ENCODE measurements at regions not wholly inside any gene's neighbourhood (a gene's known extent, or its start where the extent isn't known, plus 50 kb on each side); places are given as distances from the start of the nearest gene placed in this dataset.
"Not testable (repeated sequence)": the region's sequence is repeated elsewhere in the genome, so short reads cannot be mapped to it uniquely, and the experiment has no call there.

DNA sequence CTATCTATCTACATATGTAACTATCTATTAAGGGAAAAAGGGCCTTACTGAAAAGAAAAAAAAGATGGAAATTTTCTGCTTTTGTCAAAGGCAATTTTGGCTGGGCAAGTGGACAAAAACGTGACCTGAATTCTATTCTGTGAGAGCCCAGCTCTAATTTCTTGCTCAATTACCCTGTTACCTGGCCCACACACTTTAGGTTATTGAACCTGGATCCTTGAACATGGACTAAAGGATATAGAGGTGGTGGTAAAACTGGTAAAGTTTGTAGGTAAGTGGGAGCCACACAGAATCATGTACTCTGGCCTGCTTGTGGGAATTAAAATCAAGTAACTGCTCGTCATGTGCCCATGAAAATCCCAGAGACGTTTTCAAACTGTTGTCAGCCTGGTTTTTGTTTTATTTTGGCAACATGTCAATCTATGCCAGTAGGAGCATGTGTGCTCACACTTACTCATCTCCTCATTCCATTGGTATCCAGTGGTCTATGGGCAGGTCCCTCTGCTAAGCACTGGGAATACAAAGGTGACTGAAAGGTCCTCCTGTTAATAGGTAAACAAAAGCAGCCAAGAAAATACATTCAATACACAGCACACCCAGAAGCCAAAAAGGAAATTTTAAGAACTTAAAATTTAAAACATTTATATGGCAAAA is 113.7 kb upstream of the WARS2 start:
- no peak for DNase-seq

DNA sequence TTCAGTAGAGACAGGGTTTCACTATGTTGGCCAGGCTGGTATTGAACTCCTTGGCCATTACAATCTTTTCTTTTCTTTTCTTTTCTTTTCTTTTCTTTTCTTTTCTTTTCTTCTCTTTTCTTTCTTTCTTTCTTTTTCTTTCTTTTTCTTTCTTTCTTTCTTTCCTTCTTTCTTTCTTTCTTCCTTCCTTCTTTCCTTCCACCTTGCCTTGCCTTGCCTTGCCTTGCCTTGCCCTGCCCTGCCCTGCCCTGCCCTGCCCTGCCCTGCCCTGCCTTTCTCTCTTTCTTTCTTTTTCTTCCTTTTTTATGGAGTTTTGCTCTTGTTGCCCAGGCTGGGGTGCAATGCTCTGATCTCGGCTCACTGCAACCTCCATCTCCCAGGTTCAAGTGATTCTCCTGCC is 112.5 kb upstream of the HAO2 start:
- not testable (repeated sequence) for DNase-seq

DNA sequence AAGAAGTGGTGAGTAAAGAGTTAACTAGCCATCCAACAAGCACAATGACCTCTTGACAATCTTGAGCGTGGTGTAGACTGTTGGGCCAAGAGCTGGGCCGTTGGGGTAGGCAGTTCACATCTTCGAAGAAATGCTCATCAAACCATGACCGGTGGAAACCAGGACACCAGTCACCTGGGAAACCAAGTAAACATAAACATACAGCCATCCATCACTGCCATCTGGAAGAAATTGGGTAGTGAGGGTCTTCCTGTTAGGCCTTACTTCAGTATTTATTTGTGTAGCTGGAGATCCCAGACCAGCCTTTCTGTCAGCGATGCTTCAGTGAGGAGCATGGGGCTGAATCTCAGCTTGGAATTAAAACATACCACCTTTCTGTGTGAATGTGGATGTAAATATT is 108.1 kb upstream of the HAO2 start:
- DNase-seq: no peak

DNA sequence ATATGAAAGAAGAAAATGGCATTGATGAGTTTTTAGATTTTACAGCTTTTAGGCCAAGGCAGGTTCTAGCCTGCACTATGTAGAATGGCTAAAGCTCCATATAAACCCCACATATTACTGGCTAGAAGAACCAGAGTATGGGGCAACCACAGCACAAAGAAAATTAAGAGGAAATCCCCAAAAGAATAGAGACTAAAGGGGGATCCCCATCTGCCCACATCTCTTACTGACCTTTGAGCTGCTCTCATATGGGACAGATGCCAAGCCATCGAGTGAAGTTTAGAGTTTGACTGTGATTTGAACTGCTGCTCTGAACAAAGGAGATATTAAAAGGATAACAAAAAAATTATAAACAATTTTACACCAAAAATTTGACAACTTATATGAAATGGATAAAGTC is 102.2 kb upstream of the HAO2 start:
- DNase-seq: no peak

DNA sequence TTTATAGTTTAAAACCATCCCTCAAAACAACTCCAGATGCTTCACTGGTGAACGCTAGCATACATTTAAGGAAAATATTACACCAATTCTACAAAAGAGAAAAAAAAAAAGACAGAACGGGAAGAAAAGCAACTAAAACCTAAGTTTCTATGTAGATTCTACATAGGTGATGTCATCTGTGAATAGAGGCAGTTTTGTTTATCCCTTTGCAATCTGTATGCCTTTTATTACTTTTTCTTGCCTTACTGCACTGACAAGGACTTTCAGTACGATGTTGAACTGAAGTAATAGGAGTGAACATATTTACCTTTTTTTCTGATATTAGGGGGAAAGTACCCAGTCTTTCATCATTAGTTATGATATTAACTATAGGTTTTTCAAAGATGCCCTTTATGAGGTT is 101.7 kb upstream of the HAO2 start:
- DNase-seq: no peak

DNA sequence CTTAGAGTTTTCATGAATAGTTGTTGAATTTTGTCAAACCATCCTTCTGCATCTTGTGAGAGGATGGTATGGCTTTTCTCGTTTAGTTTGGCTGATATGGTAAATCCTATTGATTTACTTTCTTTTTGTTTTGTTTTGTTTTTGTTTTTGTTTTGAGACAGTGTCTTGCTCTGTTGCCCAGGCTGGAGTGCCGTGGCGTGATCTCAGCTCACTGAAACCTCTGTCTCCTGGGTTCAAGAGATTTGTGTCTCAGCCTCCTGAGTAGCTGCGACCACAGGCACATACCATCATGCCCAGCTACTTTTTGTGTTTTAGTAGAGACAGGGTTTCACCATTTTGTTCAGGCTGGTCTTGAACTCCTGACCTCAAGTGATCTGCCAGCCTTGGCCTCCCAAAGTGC is 101.3 kb upstream of the HAO2 start:
- DNase-seq: not testable (repeated sequence)

DNA sequence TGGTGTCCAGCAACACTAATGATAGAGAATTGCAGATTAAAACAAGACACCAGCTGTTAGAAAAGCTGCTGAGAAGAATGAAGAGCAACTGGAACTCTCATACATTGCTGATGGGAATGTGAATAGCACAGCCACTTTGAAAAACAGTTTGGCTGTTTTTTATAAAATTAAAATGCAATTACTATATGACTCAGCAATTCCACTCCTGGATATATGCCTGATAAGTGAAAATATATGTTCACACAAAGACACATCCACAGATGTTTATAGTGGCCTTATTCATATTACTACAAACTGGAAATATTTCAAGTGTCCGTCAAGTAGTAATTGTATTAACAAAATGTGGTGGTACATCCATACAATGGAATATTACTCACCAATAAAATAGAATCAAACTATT is 99.7 kb upstream of the HAO2 start:
- DNase-seq: no peak

DNA sequence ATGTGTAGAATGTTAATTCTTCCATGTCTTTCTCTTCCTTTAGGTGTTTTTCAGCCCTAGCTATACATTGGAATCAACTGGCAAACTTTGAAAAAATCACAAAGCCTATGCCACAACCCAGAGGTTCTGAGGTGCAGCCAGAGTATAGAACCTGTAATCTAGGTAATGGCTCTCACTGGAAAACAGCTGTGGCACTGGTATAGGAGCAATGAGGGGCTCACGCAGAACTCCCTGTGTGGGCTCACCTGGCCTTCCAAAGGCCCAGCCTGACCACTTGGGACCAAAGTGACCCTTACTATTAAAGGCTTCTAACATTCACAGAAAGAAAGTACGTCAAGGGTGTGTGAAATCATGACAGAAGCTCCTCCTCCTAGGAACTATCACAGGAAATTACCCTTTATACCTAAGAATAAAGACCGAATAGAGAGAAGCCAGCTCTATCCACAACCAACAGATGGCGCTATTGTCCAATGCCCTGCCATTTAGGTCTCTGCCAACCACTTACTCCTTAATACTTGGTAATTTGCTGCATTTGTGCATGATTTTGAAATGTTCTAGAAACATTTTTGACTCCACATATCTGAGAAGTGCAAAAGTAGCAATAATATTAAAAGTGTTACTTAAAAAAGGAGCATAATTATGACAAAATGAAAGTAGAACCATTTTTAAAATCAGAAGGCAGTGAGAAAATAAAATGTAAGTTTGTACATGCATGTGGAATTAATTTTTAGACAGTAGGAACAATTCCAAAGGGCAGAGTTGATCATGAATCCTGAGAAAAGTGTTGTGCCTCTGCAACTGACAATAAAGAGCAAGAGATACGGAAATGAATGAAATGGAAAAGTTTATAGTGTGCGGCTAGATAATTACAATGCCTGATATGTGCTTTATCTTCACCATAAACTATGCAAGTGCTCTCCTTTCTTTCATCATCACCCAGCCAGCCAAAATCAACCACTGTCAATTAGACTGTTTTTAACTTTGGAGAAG is 93.1 kb upstream of the HAO2 start:
- peak; percentile 7 for DNase-seq

DNA sequence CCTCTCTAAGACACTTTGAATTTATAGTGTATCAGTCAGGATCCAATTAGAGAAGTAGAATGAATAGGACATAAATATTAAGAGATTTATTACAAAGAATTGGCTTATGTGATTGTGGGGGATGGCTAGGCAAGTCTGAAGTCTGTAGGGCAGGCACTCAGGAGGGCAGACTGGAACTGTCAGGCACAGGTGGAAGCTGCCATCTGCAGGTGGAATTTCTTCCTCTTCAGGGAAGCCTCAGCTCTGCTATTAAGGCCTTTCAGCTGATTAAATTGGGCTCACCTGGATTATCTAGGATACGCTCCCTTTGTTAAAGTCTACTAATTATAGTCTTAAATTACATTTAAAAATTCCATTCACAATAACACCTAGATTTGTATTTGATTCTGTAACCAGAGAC is 92.0 kb upstream of the HAO2 start:
- peak; percentile 38 for DNase-seq

DNA sequence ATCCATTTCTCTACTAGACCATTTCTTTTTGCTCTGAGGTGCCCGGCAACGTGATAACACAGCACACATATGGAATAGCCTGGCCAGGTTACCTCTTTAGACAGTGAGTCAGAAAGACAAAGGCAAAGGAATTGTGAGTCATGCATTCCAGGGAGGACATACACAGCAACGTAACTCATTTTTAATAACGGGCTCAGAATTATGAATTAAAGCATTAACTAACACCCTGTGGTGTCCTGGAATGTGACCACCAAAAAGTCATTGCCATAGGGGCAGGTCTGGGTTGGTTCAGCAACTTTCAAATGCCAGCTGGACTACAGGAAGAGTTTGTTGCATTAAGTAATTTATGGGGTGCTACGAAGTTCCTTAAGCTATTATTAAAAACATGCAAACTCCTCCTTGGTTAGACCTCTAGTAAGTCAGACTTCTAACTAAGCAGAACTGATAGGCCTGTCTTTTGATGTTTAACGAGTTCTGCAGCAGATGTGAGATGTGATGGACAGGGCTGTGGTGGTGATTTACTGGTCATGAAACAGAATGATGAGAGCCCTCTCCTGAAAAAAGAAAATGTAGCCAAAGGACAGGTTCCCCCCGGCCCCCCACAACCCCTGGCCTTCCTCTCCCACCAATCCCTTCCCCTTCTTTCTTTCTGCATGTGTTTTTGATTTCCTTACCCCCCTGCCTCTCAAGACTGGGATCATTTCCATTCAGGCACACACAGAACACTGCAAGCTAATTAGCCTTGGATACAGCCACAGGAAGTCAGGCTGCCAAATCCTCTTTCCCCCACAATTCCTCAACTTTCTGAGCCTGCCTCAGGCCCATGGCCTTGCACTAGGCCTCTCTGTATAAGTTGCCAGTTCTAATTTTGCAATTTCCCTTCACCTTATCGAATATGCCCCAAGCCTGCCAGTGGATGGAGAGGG is 88.9 kb upstream of the HAO2 start:
- DNase-seq: no peak

DNA sequence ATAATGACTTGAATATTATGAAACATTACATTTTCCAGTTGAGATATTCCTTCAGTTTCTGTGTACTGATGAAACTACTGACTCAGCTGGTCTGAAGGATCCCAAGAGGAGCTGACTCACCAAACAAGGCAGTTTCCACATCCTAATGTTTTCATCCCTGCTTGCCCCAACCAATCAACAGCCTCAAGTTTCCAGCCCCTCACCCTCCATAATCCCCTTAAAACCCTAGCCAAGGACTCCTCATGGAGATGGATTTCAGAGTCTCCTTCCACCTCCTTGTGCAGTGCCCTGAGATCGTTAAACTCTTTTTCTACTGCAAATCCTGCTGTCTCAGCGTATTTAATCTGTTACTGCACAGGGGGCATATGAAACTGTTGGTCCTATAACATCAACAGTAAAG is 83.1 kb upstream of the HAO2 start:
- no peak for DNase-seq

DNA sequence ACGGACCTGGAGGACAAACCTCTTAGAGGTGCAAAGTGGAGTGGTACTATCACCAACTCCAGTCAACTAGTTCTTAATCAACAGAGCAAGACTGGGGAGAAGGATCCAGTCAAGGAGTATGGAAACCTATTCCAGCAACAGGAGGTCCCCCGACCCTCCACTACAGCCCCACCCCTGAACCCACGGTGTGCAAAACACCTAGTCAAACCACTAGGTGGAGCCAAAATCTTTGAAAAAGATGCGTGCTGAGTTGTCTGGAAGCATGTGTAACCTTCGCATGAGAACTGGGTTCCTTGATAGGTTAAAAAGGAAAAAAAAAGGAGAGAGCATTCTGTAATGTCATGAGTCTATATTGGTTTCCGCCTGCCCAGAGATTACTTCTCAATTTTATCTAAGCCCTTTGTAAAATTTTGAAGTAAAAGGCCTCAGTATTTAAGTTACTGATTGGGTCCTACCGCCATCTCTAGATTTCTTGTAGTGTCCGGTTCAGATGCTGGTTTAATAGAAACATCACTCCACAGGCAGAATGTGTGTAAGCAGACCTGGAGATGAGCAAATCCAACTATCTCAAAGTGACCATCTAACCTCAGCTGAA is 81.9 kb upstream of the HAO2 start:
- peak; percentile 63 for DNase-seq

DNA sequence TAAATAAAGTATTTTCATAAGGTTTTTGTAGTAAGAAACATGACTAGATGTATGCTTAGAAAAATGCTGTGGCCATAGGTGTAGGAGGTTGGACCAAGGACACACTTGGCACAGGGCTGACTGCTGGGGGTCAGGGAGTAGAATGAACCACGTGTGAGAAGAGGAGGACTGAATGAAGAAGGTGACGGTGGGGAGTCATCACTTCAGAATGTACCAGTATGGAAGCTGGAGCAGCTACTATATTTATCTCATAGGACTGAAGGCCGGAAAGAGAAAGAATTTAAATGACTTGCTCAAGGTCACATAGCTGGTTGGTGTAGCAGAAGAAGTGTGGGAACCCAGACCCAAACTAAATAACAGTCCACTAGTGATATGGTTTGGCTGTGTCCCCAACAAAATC is 79.8 kb upstream of the HAO2 start:
- no peak for DNase-seq

DNA sequence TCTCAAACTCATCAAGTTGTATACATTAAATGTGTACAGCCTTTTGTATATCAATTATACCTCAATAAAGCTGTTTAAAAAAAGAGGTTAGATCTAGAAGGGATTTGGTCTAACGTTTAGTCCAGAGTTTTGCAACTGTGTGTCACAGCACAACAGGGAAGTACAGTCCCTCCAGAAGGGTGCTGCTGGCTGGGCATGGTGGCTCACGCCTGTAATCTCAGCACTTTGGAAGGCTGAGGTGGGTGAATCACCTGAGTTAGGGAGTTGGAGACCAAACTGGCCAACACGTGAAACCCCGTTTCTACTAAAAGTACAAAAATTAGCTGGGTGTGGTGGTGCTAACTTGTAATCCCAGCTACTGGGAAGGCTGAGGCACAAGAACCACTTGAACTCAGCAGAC is 78.3 kb upstream of the HAO2 start:
- DNase-seq: no peak

DNA sequence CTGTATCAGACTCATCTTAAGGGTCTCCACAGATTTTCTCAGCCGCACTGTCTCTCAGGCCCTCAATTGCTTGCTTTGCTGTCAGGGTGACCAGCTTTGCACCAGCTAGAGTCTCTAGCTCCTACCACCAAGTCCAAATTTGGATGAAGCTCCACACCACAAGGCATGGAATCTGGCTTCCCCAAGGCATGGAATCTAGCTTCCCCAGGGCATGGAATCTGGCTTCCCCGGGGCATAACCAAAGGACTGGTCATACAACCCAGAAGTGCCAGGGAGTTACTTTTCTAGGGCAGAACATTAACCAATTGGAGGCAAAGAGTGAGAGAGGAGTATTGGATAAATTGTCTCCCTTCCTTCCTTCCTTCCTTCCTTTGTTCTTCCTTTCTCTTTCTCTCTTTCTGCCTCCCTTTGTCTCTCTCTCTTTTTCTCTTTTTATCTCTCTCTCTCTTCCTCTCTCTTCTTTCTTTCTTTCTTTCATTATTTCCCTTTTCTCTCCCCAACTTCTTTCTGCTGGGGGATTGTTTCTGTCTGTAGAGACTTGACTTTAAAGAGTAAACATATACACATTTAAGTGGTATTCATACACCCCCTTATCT is 76.9 kb upstream of the HAO2 start:
- DNase-seq: no peak

DNA sequence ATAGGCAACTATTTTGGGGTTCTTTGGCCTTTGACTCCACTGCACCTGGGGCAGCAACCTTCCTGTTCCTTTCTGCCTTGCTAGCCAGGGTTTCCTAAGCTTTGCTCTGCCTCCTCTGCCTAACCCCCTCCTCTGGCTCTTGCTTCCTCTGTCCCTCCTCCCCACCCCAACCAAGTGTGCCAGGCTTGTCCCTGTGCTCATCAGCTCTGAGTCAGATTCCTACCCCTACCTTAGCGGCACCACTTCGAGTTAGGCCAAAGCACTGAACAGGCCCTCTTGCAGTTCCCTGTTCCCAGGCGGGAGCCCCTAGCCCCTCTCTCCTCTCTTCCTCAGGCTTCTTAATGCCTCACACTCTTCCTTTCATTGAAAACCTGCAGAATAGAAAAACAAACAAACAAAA is 74.8 kb upstream of the HAO2 start:
- no peak for DNase-seq

DNA sequence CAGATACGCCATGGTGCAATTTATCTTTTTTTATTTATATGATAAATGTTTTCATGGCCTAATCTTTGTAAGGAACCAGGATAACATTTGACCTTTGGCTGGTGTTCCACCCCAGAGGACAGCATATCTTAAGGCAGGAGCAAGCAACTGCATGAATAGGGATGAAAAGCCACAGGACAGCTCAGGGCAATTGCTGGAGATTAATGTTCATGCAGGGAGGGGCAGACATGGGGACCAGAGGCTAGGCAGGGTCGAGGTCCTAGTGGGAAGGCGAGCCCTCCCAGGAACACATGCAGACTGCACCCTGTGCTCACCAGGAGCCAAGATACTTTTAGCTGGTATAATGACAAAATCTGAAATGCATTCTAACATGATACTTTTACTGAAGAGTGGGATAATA is 74.4 kb upstream of the HAO2 start:
- DNase-seq: no peak

DNA sequence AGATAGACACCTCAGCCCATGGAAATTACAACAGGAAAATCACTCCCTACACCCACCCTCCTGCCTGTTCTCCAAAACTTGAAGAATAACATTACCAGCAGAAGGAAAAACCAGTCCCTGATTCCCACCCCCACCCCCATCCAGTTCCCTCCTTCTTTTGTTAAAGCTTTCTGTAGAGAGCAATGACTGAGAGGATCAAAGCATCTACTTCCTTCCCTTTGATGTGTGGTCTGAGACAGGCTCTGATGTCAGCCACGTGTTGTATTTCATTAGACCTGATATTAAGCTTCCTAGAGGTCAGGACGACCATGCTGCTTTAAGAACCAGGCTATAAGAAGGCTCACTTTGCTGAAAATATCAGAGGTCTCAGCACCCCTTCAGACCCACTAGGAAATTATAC is 73.9 kb upstream of the HAO2 start:
- no peak for DNase-seq

DNA sequence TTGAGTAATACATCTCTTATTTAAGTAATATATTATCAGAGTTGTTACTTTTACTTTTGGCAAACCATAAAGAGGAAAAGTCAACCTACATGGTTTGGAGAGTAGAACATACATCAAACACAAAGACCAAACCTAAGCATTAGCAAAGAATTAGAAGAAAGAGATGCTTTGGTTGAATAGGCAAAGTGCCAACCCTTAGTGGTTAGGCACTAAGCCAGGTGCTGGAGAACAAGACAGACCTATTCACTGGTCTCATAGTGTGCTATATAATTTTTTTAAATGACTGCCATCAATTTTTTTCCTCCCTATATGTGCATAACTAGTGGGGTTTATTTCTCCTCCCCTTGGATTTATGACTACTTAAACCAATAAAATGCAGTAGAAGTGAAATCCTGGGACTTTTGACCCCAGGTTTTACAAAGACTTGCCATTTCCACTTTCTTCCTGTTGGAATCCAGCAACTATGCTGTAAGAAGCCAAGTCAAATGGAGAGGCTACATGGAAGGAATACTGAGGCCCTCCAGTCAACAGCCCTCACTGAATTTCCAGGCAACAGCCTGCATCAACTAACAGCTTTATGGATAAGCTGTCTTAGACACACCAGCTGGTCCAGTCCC is 69.8 kb upstream of the HAO2 start:
- no peak for DNase-seq

DNA sequence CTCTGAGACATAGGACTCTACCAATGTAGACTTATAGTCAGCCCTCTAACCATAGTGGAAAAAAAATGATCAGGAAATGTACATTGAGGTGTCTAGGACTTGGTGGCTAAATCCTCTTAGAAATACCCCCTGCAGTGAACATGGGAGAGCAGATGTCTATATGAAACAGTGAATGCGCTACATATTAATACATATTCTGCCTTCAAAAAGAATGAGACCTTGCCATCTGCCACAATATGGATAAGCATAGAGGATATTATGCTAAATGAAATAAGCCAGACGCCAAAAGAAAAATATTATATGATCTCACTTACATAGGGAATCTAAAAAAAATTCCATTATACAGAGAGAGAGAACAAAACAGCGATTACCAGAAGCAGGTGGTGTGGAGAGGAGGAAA is 66.6 kb upstream of the HAO2 start:
- no peak for DNase-seq

DNA sequence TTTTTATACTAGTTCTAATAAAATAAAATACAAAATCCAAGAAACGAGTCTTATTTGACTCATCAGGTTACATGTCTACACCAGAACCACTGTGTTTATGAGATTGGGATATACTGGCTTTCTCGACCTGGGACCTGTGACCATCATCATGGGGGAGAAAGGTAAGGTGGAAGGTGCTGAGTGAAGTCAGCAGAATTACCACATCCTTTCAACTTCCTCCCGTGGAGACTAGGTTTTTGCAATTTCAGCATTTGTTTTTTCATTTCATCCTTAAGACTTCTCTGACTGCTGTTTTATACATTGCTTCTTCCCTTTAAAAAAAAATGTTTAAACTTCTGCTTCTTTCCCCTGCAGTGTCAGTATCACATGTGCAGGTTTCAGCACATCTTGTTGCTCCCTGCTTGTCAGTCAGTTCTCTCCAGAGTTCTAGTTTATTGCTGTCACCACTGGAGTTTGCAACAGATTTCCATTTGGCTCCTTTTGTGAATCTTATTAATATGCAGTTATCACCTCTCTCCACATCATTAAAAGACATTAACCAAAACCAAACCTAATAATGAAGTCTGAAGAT is 60.4 kb upstream of the HAO2 start:
- no peak for DNase-seq

DNA sequence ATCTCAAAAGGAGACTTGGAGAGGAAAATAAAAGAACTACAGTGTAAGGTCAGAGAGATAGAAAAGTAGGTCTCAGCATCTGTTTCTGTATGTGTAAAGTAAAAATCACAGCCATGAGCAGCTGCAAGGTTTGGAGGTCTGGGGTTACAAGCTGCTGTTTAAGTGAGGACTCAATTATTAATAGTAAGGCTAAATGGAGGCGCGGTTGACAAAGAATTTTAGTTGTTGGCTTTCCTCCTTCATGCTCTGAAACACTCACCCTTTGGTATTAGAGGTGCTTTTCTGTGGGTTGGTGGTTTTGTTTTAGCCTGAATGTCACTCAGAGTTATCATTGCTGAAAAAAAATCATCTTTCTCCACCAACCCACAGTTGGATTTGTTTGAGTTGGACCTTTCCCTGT is 59.8 kb upstream of the HAO2 start:
- no peak for DNase-seq
